ENCODE measurements at regions not wholly inside any gene's neighbourhood (a gene's known extent, or its start where the extent isn't known, plus 50 kb on each side); places are given as distances from the start of the nearest gene placed in this dataset.
"Not testable (repeated sequence)": the region's sequence is repeated elsewhere in the genome, so short reads cannot be mapped to it uniquely, and the experiment has no call there.

- ATAC-seq (no peak), DNase-seq (no peak)
- H3K36me3 Mint-ChIP-seq (ENCODE audit: low read depth), result no peaks in the 10 kb centered on the region
- H3K27me3 Mint-ChIP-seq, result no peaks in the 10 kb centered on the region
- no peak overlapping the region for H3K4me3 Mint-ChIP-seq
- no peak overlapping the region for H3K27ac Mint-ChIP-seq
- no peaks in the 10 kb centered on the region for H3K4me1 Mint-ChIP-seq
- H3K9me3 ChIP-seq (ENCODE audit: control insufficient read depth, low read length, poor library complexity, severe bottlenecking), result no peaks in the 10 kb centered on the region
These were observed 58.6 kb upstream of the DACT2 start for GRCh38 chr6:168377856-168378832.

DNA sequence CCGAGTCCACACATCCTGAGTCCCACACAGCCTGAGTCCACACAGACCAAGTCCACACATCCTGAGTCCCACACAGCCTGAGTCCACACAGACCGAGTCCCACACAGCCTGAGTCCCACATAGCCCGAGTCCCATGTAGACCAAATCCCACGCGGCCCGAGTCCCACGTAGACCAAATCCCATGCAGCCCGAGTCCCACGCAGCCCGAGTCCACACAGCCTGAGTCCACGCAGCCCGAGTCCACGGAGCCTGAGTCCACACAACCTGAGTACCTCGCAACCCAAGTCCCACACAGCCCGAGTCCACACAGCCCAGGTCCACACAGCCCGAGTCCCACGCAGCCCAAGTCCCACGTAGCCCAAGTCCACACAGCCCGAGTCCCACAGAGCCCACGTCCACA is 60.0 kb upstream of the DACT2 start:
- H3K4me1 Mint-ChIP-seq; H3K27me3 Mint-ChIP-seq; H3K9me3 ChIP-seq (ENCODE audit: control insufficient read depth, low read length, poor library complexity, severe bottlenecking); H3K27ac Mint-ChIP-seq; H3K36me3 Mint-ChIP-seq (ENCODE audit: low read depth); H3K4me3 Mint-ChIP-seq; DNase-seq; ATAC-seq: not testable (repeated sequence)

DNA sequence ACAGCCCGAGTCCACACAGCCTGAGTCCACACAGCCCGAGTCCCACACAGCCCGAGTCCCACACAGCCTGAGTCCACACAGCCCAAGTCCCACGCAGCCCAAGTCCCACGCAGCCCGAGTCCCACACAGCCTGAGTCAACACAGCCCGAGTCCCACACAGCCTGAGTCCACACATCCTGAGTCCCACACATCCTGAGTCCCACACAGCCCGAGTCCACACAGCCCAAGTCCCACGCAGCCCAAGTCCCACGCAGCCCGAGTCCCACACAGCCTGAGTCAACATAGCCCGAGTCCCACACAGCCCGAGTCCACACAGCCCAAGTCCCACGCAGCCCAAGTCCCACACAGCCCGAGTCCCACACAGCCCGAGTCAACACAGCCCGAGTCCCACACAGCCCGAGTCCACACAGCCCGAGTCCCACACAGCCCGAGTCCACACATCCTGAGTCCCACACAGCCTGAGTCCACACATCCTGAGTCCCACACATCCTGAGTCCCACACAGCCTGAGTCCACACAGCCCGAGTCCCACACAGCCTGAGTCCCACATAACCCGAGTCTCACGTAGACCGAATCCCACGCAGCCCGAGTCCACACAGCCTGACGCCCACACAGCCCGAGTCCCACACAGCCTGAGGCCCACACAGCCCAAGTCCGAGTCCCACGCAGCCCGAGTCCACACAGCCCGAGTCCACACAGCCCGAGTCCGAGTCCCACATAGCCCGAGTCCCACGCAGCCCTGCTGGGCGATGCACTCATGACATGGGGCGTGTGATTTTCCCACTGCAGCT is 60.6 kb upstream of the SMOC2 start:
- not testable (repeated sequence) for DNase-seq; H3K36me3 Mint-ChIP-seq (ENCODE audit: low read depth); H3K4me1 Mint-ChIP-seq; H3K27me3 Mint-ChIP-seq; H3K9me3 ChIP-seq (ENCODE audit: control insufficient read depth, low read length, poor library complexity, severe bottlenecking); H3K27ac Mint-ChIP-seq; ATAC-seq; H3K4me3 Mint-ChIP-seq

DNA sequence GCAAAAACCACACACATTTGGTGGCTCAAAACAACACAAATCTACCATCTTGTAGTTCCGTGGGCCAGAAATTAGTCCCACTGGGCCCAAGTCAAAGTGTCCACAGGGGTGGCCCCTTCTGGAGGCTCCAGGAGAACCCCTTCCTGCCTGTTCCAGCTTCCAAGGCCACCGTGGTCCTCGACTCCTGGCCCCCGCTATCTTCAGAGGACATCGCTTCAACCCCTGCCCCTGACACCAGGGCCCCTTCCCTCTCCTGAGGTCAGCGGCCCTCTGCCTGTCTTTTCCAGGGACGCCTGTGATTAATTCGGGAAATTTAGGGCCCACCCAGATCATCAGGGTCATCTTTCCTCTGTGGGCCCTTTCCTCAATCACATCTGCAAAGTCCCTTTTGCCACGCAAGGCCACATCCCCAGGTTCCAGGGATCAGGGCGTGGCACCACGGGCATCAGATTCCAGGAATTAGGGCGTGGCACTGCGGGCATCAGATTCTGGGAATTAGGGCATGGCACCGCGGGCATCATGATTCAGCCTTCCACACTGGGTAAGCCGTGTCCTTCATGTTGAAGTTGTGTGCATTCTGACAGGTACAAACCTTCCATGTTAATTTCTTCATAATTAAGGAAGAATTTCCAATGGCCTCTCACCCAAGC is 59.9 kb upstream of the SMOC2 start:
- Mint-ChIP-seq H3K4me1 (no peaks in the 10 kb centered on the region), H3K4me3 (no peak overlapping the region), H3K27me3 (no peaks in the 10 kb centered on the region), H3K27ac (no peak overlapping the region), H3K36me3 (ENCODE audit: low read depth) (no peaks in the 10 kb centered on the region)
- DNase-seq, result no peak
- no peaks in the 10 kb centered on the region for H3K9me3 ChIP-seq (ENCODE audit: control insufficient read depth, low read length, poor library complexity, severe bottlenecking)
- ATAC-seq, result no peak

- Mint-ChIP-seq H3K36me3 (ENCODE audit: low read depth) (no peaks in the 10 kb centered on the region), H3K27me3 (no peaks in the 10 kb centered on the region), H3K4me1 (no peaks in the 10 kb centered on the region), H3K4me3 (no peak overlapping the region), H3K27ac (no peak overlapping the region)
- ATAC-seq (no peak), DNase-seq (no peak)
- no peaks in the 10 kb centered on the region for H3K9me3 ChIP-seq (ENCODE audit: control insufficient read depth, low read length, poor library complexity, severe bottlenecking)
These were observed 59.1 kb upstream of the SMOC2 start for GRCh38 chr6:168381726-168382458.

DNA sequence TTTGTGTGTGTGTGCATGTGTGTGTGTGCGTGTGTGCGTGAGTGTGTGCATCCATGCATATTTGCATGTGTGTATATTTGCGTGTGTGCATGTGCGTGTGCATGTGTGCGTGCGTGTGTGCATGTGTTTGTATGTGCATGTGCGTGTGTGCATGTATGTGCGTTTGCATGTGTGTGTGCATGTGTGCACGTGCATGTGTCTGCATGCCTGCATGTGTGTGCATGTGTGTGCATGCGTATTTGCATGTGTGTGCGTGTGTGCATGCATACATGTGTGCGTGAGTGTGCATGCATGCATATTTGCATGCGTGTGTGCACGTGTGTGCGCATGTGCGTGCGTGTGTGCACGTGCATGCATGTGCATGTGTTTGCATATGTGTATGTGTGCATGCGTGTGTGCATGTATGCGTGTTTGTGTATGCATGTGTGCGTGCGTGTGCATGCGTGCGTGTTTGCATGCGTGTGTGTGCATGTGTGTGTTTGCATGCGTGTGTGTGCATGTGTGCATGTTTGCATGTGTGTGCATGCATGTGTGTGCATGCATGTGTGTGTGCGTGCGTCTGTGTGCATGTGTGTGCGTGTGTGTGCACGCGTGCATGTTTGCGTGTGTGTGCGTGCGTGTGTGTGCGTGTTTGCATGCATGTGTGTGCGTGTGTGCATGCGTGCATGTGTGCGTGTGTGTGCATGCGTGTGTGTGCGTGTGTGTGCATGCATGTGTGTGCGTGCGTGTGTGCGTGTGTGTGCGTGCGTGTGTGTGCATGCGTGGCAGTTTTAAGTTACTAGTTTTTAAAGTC is 57.7 kb upstream of the SMOC2 start:
- H3K9me3 ChIP-seq (ENCODE audit: control insufficient read depth, low read length, poor library complexity, severe bottlenecking), result no peaks in the 10 kb centered on the region
- Mint-ChIP-seq H3K36me3 (ENCODE audit: low read depth) (no peaks in the 10 kb centered on the region), H3K27me3 (no peaks in the 10 kb centered on the region), H3K4me1 (peaks cover 2% of the 10 kb centered on the region), H3K4me3 (no peak overlapping the region), H3K27ac (no peak overlapping the region)
- ATAC-seq (no peak), DNase-seq (no peak)

GRCh38 chr6:168384045-168385036 is 56.6 kb upstream of the SMOC2 start:
- Mint-ChIP-seq H3K4me1 (peaks cover 2% of the 10 kb centered on the region), H3K36me3 (ENCODE audit: low read depth) (no peaks in the 10 kb centered on the region), H3K27ac (no peak overlapping the region), H3K4me3 (no peak overlapping the region), H3K27me3 (peaks cover 2% of the 10 kb centered on the region)
- ATAC-seq, result no peak
- H3K9me3 ChIP-seq (ENCODE audit: control insufficient read depth, low read length, poor library complexity, severe bottlenecking), result no peaks in the 10 kb centered on the region
- DNase-seq, result no peak

GRCh38 chr6:168385037-168385759 is 55.8 kb upstream of the SMOC2 start:
- no peak for ATAC-seq
- no peaks in the 10 kb centered on the region for H3K9me3 ChIP-seq (ENCODE audit: control insufficient read depth, low read length, poor library complexity, severe bottlenecking)
- peaks cover 2% of the 10 kb centered on the region for H3K4me1 Mint-ChIP-seq
- no peak for DNase-seq
- H3K27me3 Mint-ChIP-seq, result peaks cover 8% of the 10 kb centered on the region
- no peak overlapping the region for H3K4me3 Mint-ChIP-seq
- H3K36me3 Mint-ChIP-seq (ENCODE audit: low read depth), result no peaks in the 10 kb centered on the region
- H3K27ac Mint-ChIP-seq, result no peak overlapping the region

DNA sequence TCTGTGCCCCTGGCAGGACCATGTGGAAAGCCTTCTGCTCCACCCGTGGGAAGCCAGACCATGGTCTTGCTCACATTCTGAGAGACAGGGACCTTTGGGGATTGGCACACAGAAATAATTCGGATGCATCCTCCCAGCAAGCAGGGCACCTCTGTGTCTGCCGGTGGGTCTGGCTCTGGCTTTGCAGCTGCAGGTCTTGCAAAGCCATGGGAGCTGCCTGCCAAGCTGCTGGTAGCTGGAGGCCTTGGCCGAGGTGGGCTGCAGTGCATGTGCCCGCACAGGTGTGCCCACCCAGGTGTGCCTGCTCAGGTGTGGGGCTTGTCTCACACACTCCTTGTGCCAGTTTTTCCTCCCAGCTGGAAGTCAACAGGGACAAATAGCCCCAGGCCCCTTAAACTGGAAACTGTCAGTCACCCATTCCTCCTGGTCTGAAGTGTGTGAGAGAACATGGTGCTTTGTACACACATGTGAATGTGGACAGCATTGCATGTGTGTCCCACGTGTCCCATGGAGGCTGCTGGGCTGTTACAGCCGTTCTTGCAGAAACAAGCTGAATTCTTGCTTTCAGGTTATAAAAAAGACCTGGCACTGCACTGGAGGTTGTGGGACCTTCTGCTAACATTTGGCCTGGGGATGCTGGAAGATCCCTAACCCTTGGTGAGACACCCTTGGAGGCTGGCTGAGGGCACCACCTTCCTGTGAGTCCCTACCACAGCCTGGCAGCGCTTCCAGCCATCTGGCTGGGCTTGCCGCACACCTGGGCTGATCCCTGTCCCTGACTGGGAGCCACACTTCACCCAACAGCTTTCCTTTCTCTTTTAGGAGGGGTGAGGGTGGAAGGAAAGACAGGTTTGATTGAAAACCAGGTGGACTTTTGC is 54.9 kb upstream of the SMOC2 start:
- Mint-ChIP-seq H3K27ac (no peak overlapping the region), H3K4me3 (no peak overlapping the region), H3K36me3 (ENCODE audit: low read depth) (no peaks in the 10 kb centered on the region), H3K27me3 (peaks cover 16% of the 10 kb centered on the region), H3K4me1 (peaks cover 2% of the 10 kb centered on the region)
- no peak for DNase-seq
- ATAC-seq, result no peak
- H3K9me3 ChIP-seq (ENCODE audit: control insufficient read depth, low read length, poor library complexity, severe bottlenecking), result no peaks in the 10 kb centered on the region

DNA sequence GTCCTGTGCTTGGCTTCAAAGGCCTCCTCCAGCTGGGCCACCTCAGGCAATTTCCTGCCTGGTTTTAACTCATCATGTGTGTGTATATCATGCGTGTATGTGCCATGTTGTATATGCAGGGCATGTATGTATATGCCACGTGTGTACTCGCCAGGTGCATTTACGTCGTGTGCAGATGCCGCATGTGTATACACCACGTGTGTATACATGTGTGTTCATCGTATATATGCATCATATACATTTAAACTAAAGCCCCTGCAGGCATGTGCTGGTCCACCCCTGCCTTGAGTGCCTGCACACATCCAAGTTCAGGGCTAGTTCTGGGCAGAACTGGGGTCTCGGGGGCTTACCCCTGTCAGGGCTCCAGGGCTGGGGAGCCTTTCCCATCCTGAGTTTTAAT is 54.0 kb upstream of the SMOC2 start:
- H3K27ac Mint-ChIP-seq, result no peak overlapping the region
- H3K27me3 Mint-ChIP-seq, result peaks cover 16% of the 10 kb centered on the region
- H3K9me3 ChIP-seq (ENCODE audit: control insufficient read depth, low read length, poor library complexity, severe bottlenecking), result no peaks in the 10 kb centered on the region
- peaks cover 2% of the 10 kb centered on the region for H3K4me1 Mint-ChIP-seq
- H3K4me3 Mint-ChIP-seq, result no peak overlapping the region
- ATAC-seq, result no peak
- H3K36me3 Mint-ChIP-seq (ENCODE audit: low read depth), result no peaks in the 10 kb centered on the region
- DNase-seq, result no peak
